ENCODE measurements at regions not wholly inside any gene's neighbourhood (a gene's known extent, or its start where the extent isn't known, plus 50 kb on each side); places are given as distances from the start of the nearest gene placed in this dataset.

GRCh38 chr5:9739135-9739534 is 109.0 kb upstream of the TAS2R1 start:
- TF ChIP-seq ARNTL (CRISPR knock-in tag; IDR thresholded peaks at IDR 0.05; ENCODE audit: borderline replicate concordance, low read depth) (no peak), CSDC2 (CRISPR knock-in tag; IDR thresholded peaks at IDR 0.05) (no peak), POU6F1 (CRISPR knock-in tag; IDR thresholded peaks at IDR 0.05; ENCODE audit: borderline replicate concordance, low read depth) (no peak), ZFP3 (CRISPR knock-in tag; IDR thresholded peaks at IDR 0.05) (no peak), PATZ1 (CRISPR knock-in tag; IDR thresholded peaks at IDR 0.05; ENCODE audit: borderline replicate concordance) (no peak), ZFP30 (CRISPR knock-in tag; IDR thresholded peaks at IDR 0.05) (no peak), BACH2 (CRISPR knock-in tag; IDR thresholded peaks at IDR 0.05; ENCODE audit: borderline replicate concordance) (no peak), RARB (CRISPR knock-in tag; IDR thresholded peaks at IDR 0.05) (no peak), OSR1 (CRISPR knock-in tag; IDR thresholded peaks at IDR 0.05) (no peak), ZNF565 (CRISPR knock-in tag; conservative IDR thresholded peaks at IDR 0.05; ENCODE audit: low read depth) (no peak)
- TF ChIP-seq, protein P1, sequence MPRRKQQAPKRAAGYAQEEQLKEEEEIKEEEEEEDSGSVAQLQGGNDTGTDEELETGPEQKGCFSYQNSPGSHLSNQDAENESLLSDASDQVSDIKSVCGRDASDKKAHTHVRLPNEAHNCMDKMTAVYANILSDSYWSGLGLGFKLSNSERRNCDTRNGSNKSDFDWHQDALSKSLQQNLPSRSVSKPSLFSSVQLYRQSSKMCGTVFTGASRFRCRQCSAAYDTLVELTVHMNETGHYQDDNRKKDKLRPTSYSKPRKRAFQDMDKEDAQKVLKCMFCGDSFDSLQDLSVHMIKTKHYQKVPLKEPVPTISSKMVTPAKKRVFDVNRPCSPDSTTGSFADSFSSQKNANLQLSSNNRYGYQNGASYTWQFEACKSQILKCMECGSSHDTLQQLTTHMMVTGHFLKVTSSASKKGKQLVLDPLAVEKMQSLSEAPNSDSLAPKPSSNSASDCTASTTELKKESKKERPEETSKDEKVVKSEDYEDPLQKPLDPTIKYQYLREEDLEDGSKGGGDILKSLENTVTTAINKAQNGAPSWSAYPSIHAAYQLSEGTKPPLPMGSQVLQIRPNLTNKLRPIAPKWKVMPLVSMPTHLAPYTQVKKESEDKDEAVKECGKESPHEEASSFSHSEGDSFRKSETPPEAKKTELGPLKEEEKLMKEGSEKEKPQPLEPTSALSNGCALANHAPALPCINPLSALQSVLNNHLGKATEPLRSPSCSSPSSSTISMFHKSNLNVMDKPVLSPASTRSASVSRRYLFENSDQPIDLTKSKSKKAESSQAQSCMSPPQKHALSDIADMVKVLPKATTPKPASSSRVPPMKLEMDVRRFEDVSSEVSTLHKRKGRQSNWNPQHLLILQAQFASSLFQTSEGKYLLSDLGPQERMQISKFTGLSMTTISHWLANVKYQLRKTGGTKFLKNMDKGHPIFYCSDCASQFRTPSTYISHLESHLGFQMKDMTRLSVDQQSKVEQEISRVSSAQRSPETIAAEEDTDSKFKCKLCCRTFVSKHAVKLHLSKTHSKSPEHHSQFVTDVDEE (CRISPR knock-in tag; IDR thresholded peaks at IDR 0.05), result no peak

All from SK-N-SH treated with all-trans-retinoic acid at 6 μM for 48 hours (cell line).